ENCODE measurements at regions not wholly inside any gene's neighbourhood (a gene's known extent, or its start where the extent isn't known, plus 50 kb on each side); places are given as distances from the start of the nearest gene placed in this dataset.

- TF ChIP-seq CTCF (IDR thresholded peaks at IDR 0.05; ENCODE audit: insufficient read depth, low read length, poor library complexity, severe bottlenecking) (no peak), EZH2phosphoT487 (conservative IDR thresholded peaks at IDR 0.05; ENCODE audit: low read length) (no peak)
Measured at GRCh38 chr6:51273228-51273961, 454.7 kb downstream of the TFAP2B start.
